BLaER1 treated with 17β-estradiol and CSF1 and Interleukin-3, amounts not matched to agents 10 nM and 100 nM (cell line): ENCODE measurements at regions not wholly inside any gene's neighbourhood (a gene's known extent, or its start where the extent isn't known, plus 50 kb on each side); places are given as distances from the start of the nearest gene placed in this dataset.

Experiments
- H3K27ac ChIP-seq, 11 experiments: shearing (Covaris generic); formaldehyde crosslinking; 2 replicates each; pipeline ENCODE4 v1.8.1; 2022
- H3K27me3 ChIP-seq, 11 experiments: shearing (Covaris generic); formaldehyde crosslinking; 2 replicates each; pipeline ENCODE4 v1.8.1; 2022
- H3K36me3 ChIP-seq, 11 experiments: shearing (Covaris generic); formaldehyde crosslinking; 2 replicates each; pipeline ENCODE4 v1.8.1; 2022
- H3K4me1 ChIP-seq, 10 experiments: shearing (Covaris generic); formaldehyde crosslinking; 2 replicates each; pipeline ENCODE4 v1.8.1; 2022
- H3K4me2 ChIP-seq, 11 experiments: shearing (Covaris generic); formaldehyde crosslinking; 2 replicates each; pipeline ENCODE4 v1.8.1; 2022
- H3K4me3 ChIP-seq, 10 experiments: shearing (Covaris generic); formaldehyde crosslinking; 2 replicates each; pipeline ENCODE4 v1.8.1; 2022
- H3K9ac ChIP-seq, 11 experiments: shearing (Covaris generic); formaldehyde crosslinking; 2 replicates each; pipeline ENCODE4 v1.8.1; 2022
- H3K9me3 ChIP-seq, 11 experiments: shearing (Covaris generic); formaldehyde crosslinking; replicated peaks in 1 of 11; 2 replicates each; pipeline ENCODE4 v1.8.1; 2022
- H4K20me1 ChIP-seq, 11 experiments: shearing (Covaris generic); formaldehyde crosslinking; 2 replicates each; pipeline ENCODE4 v1.8.1; 2022
- Cebpa-rat ChIP-seq, 11 experiments: shearing (Covaris generic); IDR thresholded peaks; 2 replicates each; pipeline ENCODE4 v1.8.1; 2022

GRCh38 chr5:58207076-58207475, 252.8 kb downstream of the PLK2 start:
- no peak overlapping the region for H3K4me2 ChIP-seq
- no peaks in the 10 kb centered on the region for H3K36me3 ChIP-seq
- no peaks in the 10 kb centered on the region for H4K20me1 ChIP-seq
- H3K4me3 ChIP-seq, result no peak overlapping the region
- H3K9ac ChIP-seq, result no peak overlapping the region
- no peak for TF ChIP-seq Cebpa-rat (IDR thresholded peaks at IDR 0.05)
- H3K9me3 ChIP-seq, result no peaks in the 10 kb centered on the region
- H3K4me1 ChIP-seq, result no peaks in the 10 kb centered on the region
- no peaks in the 10 kb centered on the region for H3K27me3 ChIP-seq
- H3K27ac ChIP-seq, result no peak overlapping the region

GRCh38 chr5:58204966-58205365, 254.9 kb downstream of the PLK2 start:
- Histone ChIP-seq H3K36me3 (no peaks in the 10 kb centered on the region), H3K27me3 (no peaks in the 10 kb centered on the region), H3K4me1 (no peaks in the 10 kb centered on the region), H4K20me1 (no peaks in the 10 kb centered on the region), H3K9me3 (no peaks in the 10 kb centered on the region), H3K27ac (no peak overlapping the region), H3K4me3 (no peak overlapping the region), H3K9ac (no peak overlapping the region), H3K4me2 (no peak overlapping the region)
- TF ChIP-seq Cebpa-rat (IDR thresholded peaks at IDR 0.05), result no peak

GRCh38 chr5:58202941-58203444, 256.9 kb downstream of the PLK2 start:
- no peaks in the 10 kb centered on the region for H4K20me1 ChIP-seq
- no peak overlapping the region for H3K4me3 ChIP-seq
- H3K4me1 ChIP-seq, result no peaks in the 10 kb centered on the region
- H3K27me3 ChIP-seq, result no peaks in the 10 kb centered on the region
- no peaks in the 10 kb centered on the region for H3K36me3 ChIP-seq
- no peaks in the 10 kb centered on the region for H3K9me3 ChIP-seq
- H3K9ac ChIP-seq, result no peak overlapping the region
- TF ChIP-seq Cebpa-rat (IDR thresholded peaks at IDR 0.05), result no peak
- no peak overlapping the region for H3K4me2 ChIP-seq
- H3K27ac ChIP-seq, result no peak overlapping the region

GRCh38 chr5:58201922-58202648, 257.8 kb downstream of the PLK2 start:
- Histone ChIP-seq H3K9ac (no peak overlapping the region), H3K9me3 (no peaks in the 10 kb centered on the region), H4K20me1 (no peaks in the 10 kb centered on the region), H3K36me3 (no peaks in the 10 kb centered on the region), H3K4me2 (no peak overlapping the region), H3K4me1 (no peaks in the 10 kb centered on the region), H3K27me3 (no peaks in the 10 kb centered on the region), H3K4me3 (no peak overlapping the region), H3K27ac (no peak overlapping the region)
- TF ChIP-seq Cebpa-rat (IDR thresholded peaks at IDR 0.05), result no peak

GRCh38 chr5:58200451-58200850, 259.4 kb downstream of the PLK2 start:
- Histone ChIP-seq H3K4me3 (no peak overlapping the region), H3K4me2 (no peak overlapping the region), H4K20me1 (no peaks in the 10 kb centered on the region), H3K9me3 (peaks cover 0 to 13% (median 0%) of the 10 kb centered on the region in 11 experiments; a peak in 4 of 22 replicates), H3K27ac (no peak overlapping the region), H3K9ac (no peak overlapping the region), H3K36me3 (no peaks in the 10 kb centered on the region), H3K4me1 (no peaks in the 10 kb centered on the region), H3K27me3 (no peaks in the 10 kb centered on the region)
- no peak for TF ChIP-seq Cebpa-rat (IDR thresholded peaks at IDR 0.05)

- Histone ChIP-seq H3K4me2 (no peak overlapping the region), H3K4me3 (no peak overlapping the region), H4K20me1 (no peaks in the 10 kb centered on the region), H3K27ac (no peak overlapping the region), H3K9ac (no peak overlapping the region), H3K27me3 (no peaks in the 10 kb centered on the region), H3K9me3 (peaks cover 0 to 15% (median 0%) of the 10 kb centered on the region in 11 experiments; a peak in 4 of 22 replicates), H3K36me3 (no peaks in the 10 kb centered on the region), H3K4me1 (no peaks in the 10 kb centered on the region)
- TF ChIP-seq Cebpa-rat (IDR thresholded peaks at IDR 0.05), result no peak
These were observed 260.8 kb downstream of the PLK2 start for GRCh38 chr5:58199087-58199486.

- Histone ChIP-seq H3K9ac (no peak overlapping the region), H3K4me2 (no peak overlapping the region), H4K20me1 (no peaks in the 10 kb centered on the region), H3K4me3 (no peak overlapping the region), H3K9me3 (peaks cover 0 to 15% (median 0%) of the 10 kb centered on the region in 11 experiments; a peak in 4 of 22 replicates), H3K36me3 (no peaks in the 10 kb centered on the region), H3K4me1 (no peaks in the 10 kb centered on the region), H3K27ac (no peak overlapping the region), H3K27me3 (no peaks in the 10 kb centered on the region)
- no peak for TF ChIP-seq Cebpa-rat (IDR thresholded peaks at IDR 0.05)
These were observed 261.6 kb downstream of the PLK2 start for GRCh38 chr5:58198330-58198729.

- Histone ChIP-seq H3K27me3 (no peaks in the 10 kb centered on the region), H3K27ac (no peak overlapping the region), H3K9ac (no peak overlapping the region), H3K9me3 (peaks cover 0 to 15% (median 0%) of the 10 kb centered on the region in 11 experiments; a peak in 4 of 22 replicates), H3K36me3 (no peaks in the 10 kb centered on the region), H3K4me1 (no peaks in the 10 kb centered on the region), H3K4me2 (no peak overlapping the region), H4K20me1 (no peaks in the 10 kb centered on the region), H3K4me3 (no peak overlapping the region)
- TF ChIP-seq Cebpa-rat (IDR thresholded peaks at IDR 0.05), result no peak
These were observed 262.0 kb downstream of the PLK2 start for GRCh38 chr5:58197875-58198274.

- TF ChIP-seq Cebpa-rat (IDR thresholded peaks at IDR 0.05), result no peak
- H4K20me1 ChIP-seq, result no peaks in the 10 kb centered on the region
- no peaks in the 10 kb centered on the region for H3K4me1 ChIP-seq
- H3K4me3 ChIP-seq, result no peak overlapping the region
- H3K9me3 ChIP-seq, result peaks cover 0 to 12% (median 0%) of the 10 kb centered on the region in 11 experiments; a peak in 4 of 22 replicates
- H3K27ac ChIP-seq, result no peak overlapping the region
- H3K4me2 ChIP-seq, result no peak overlapping the region
- no peak overlapping the region for H3K9ac ChIP-seq
- H3K27me3 ChIP-seq, result no peaks in the 10 kb centered on the region
- H3K36me3 ChIP-seq, result no peaks in the 10 kb centered on the region
These were observed 268.4 kb downstream of the PLK2 start for GRCh38 chr5:58191443-58191842.

- no peak overlapping the region for H3K4me3 ChIP-seq
- H3K9me3 ChIP-seq, result no peaks in the 10 kb centered on the region
- no peaks in the 10 kb centered on the region for H3K27me3 ChIP-seq
- H3K4me1 ChIP-seq, result no peaks in the 10 kb centered on the region
- TF ChIP-seq Cebpa-rat (IDR thresholded peaks at IDR 0.05), result no peak
- H3K9ac ChIP-seq, result no peak overlapping the region
- H3K27ac ChIP-seq, result no peak overlapping the region
- H3K4me2 ChIP-seq, result no peak overlapping the region
- no peaks in the 10 kb centered on the region for H3K36me3 ChIP-seq
- no peaks in the 10 kb centered on the region for H4K20me1 ChIP-seq
These were observed 271.6 kb downstream of the PLK2 start for GRCh38 chr5:58188262-58188651.
